ENCODE measurements at regions not wholly inside any gene's neighbourhood (a gene's known extent, or its start where the extent isn't known, plus 50 kb on each side); places are given as distances from the start of the nearest gene placed in this dataset.
"Not testable (repeated sequence)": the region's sequence is repeated elsewhere in the genome, so short reads cannot be mapped to it uniquely, and the experiment has no call there.

GRCh38 chr2:89610927-89611515 lies 919.5 kb downstream of the RPIA start:
- not testable (repeated sequence) for H3K9ac ChIP-seq (ENCODE audit: low read depth in 1 of 2, low read length in 2 of 2); H3K4me1 ChIP-seq (ENCODE audit: control insufficient read depth in 2 of 2, insufficient read depth in 2 of 2, low read length in 2 of 2); H3K9me3 ChIP-seq (ENCODE audit: control insufficient read depth in 2 of 2, low read length in 2 of 2); H3K36me3 ChIP-seq (ENCODE audit: control insufficient read depth in 2 of 2, insufficient read depth in 2 of 2, low read length in 2 of 2); H3K27ac ChIP-seq (ENCODE audit: low read depth in 2 of 2, low read length in 2 of 2); H3K27me3 ChIP-seq (ENCODE audit: control insufficient read depth in 2 of 2, insufficient read depth in 2 of 2, low read length in 2 of 2); H3K4me3 ChIP-seq (ENCODE audit: low read length in 2 of 2)

GRCh38 chr2:89611710-89612109 lies 920.2 kb downstream of the RPIA start:
- not testable (repeated sequence) for H3K9me3 ChIP-seq (ENCODE audit: control insufficient read depth in 2 of 2, low read length in 2 of 2); H3K27me3 ChIP-seq (ENCODE audit: control insufficient read depth in 2 of 2, insufficient read depth in 2 of 2, low read length in 2 of 2); H3K36me3 ChIP-seq (ENCODE audit: control insufficient read depth in 2 of 2, insufficient read depth in 2 of 2, low read length in 2 of 2); H3K4me1 ChIP-seq (ENCODE audit: control insufficient read depth in 2 of 2, insufficient read depth in 2 of 2, low read length in 2 of 2); H3K4me3 ChIP-seq (ENCODE audit: low read length in 2 of 2); H3K9ac ChIP-seq (ENCODE audit: low read depth in 1 of 2, low read length in 2 of 2); H3K27ac ChIP-seq (ENCODE audit: low read depth in 2 of 2, low read length in 2 of 2)

GRCh38 chr2:89649268-89649667 lies 957.8 kb downstream of the RPIA start:
- not testable (repeated sequence) for H3K4me1 ChIP-seq (ENCODE audit: control insufficient read depth in 2 of 2, insufficient read depth in 2 of 2, low read length in 2 of 2); H3K27ac ChIP-seq (ENCODE audit: low read depth in 2 of 2, low read length in 2 of 2); H3K27me3 ChIP-seq (ENCODE audit: control insufficient read depth in 2 of 2, insufficient read depth in 2 of 2, low read length in 2 of 2); H3K9me3 ChIP-seq (ENCODE audit: control insufficient read depth in 2 of 2, low read length in 2 of 2); H3K9ac ChIP-seq (ENCODE audit: low read depth in 1 of 2, low read length in 2 of 2); H3K36me3 ChIP-seq (ENCODE audit: control insufficient read depth in 2 of 2, insufficient read depth in 2 of 2, low read length in 2 of 2); H3K4me3 ChIP-seq (ENCODE audit: low read length in 2 of 2)

- not testable (repeated sequence) for H3K4me3 ChIP-seq (ENCODE audit: low read length in 2 of 2); H3K27ac ChIP-seq (ENCODE audit: low read depth in 2 of 2, low read length in 2 of 2); H3K9ac ChIP-seq (ENCODE audit: low read depth in 1 of 2, low read length in 2 of 2); H3K27me3 ChIP-seq (ENCODE audit: control insufficient read depth in 2 of 2, insufficient read depth in 2 of 2, low read length in 2 of 2); H3K4me1 ChIP-seq (ENCODE audit: control insufficient read depth in 2 of 2, insufficient read depth in 2 of 2, low read length in 2 of 2); H3K36me3 ChIP-seq (ENCODE audit: control insufficient read depth in 2 of 2, insufficient read depth in 2 of 2, low read length in 2 of 2); H3K9me3 ChIP-seq (ENCODE audit: control insufficient read depth in 2 of 2, low read length in 2 of 2)
Observed at GRCh38 chr2:89679254-89679653, 987.8 kb downstream of the RPIA start.
